GM19351 (cell line): ENCODE measurements at regions not wholly inside any gene's neighbourhood (a gene's known extent, or its start where the extent isn't known, plus 50 kb on each side); places are given as distances from the start of the nearest gene placed in this dataset.

Experiments
- ATAC-seq: cut with Tn5 transposase; IDR thresholded peaks from one replicate; pipeline ENCODE4 v1.9.1; 2021; ENCODE audit warnings: mild to moderate bottlenecking, moderate library complexity; ENCODE audit not compliant: unreplicated experiment

- peak; percentile 78 for ATAC-seq
Measured at GRCh38 chr4:14583752-14584151, 418.5 kb upstream of the CPEB2 start.

GRCh38 chr4:14592950-14593349 lies 409.3 kb upstream of the CPEB2 start:
- ATAC-seq, result no peak

- no peak for ATAC-seq
Measured at GRCh38 chr4:14596028-14596427, 406.3 kb upstream of the CPEB2 start.

GRCh38 chr4:14596437-14596836 lies 405.8 kb upstream of the CPEB2 start:
- no peak for ATAC-seq

GRCh38 chr4:14596904-14597303 lies 405.4 kb upstream of the CPEB2 start:
- no peak for ATAC-seq

- no peak for ATAC-seq
Measured at GRCh38 chr4:14602206-14602605, 400.1 kb upstream of the CPEB2 start.

- ATAC-seq, result no peak
Measured at GRCh38 chr4:14607001-14607400, 395.3 kb upstream of the CPEB2 start.

GRCh38 chr4:14607578-14607977 lies 394.7 kb upstream of the CPEB2 start:
- no peak for ATAC-seq

- ATAC-seq, result no peak
Measured at GRCh38 chr4:14608630-14609029, 393.7 kb upstream of the CPEB2 start.

- no peak for ATAC-seq
Measured at GRCh38 chr4:14614840-14615239, 387.4 kb upstream of the CPEB2 start.

GRCh38 chr4:14615671-14616070 lies 386.6 kb upstream of the CPEB2 start:
- ATAC-seq, result no peak

- no peak for ATAC-seq
Measured at GRCh38 chr4:14620567-14621141, 381.6 kb upstream of the CPEB2 start.

- ATAC-seq, result no peak
Measured at GRCh38 chr4:14621731-14622463, 380.4 kb upstream of the CPEB2 start.

GRCh38 chr4:14627038-14627437 lies 375.2 kb upstream of the CPEB2 start:
- ATAC-seq, result no peak

GRCh38 chr4:14631806-14632440 lies 370.4 kb upstream of the CPEB2 start:
- ATAC-seq, result no peak

GRCh38 chr4:14636563-14636962 lies 365.7 kb upstream of the CPEB2 start:
- ATAC-seq, result no peak

- no peak for ATAC-seq
Measured at GRCh38 chr4:14640476-14640875, 361.8 kb upstream of the CPEB2 start.

GRCh38 chr4:14641871-14642270 lies 360.4 kb upstream of the CPEB2 start:
- no peak for ATAC-seq

GRCh38 chr4:14644580-14645282 lies 357.6 kb upstream of the CPEB2 start:
- ATAC-seq, result no peak

- ATAC-seq, result no peak
Measured at GRCh38 chr4:14646831-14647230, 355.4 kb upstream of the CPEB2 start.

- ATAC-seq, result no peak
Measured at GRCh38 chr4:14650127-14650526, 352.2 kb upstream of the CPEB2 start.

- no peak for ATAC-seq
Measured at GRCh38 chr4:14652522-14652921, 349.8 kb upstream of the CPEB2 start.
